Lower lobe of right lung (tissue), 2 donors: ENCODE measurements at regions not wholly inside any gene's neighbourhood (a gene's known extent, or its start where the extent isn't known, plus 50 kb on each side); places are given as distances from the start of the nearest gene placed in this dataset.
"Not testable (repeated sequence)": the region's sequence is repeated elsewhere in the genome, so short reads cannot be mapped to it uniquely, and the experiment has no call there.

ENCODE experiments used
- ATAC-seq, 2 donors: fragments of 200-7000 bp; cut with Tn5 transposase; one replicate each; pipeline ENCODE4 v1.9.1; 2020 to 2022; ENCODE audit warnings: mild to moderate bottlenecking in 2 of 2, moderate library complexity in 2 of 2
- DNase-seq: peaks from one replicate; pipeline ENCODE4 v3.0.0-alpha.2; 2020
- H3K27ac ChIP-seq: fragments of 200-600 bp; one replicate; pipeline ENCODE4 v1.8.0; 2022
- H3K27me3 ChIP-seq: fragments of 200-600 bp; one replicate; pipeline ENCODE4 v1.8.0; 2022; ENCODE audit warnings: low read depth
- H3K36me3 ChIP-seq: fragments of 200-600 bp; one replicate; pipeline ENCODE4 v1.8.0; 2022; ENCODE audit warnings: mild to moderate bottlenecking
- H3K4me1 ChIP-seq: fragments of 200-600 bp; one replicate; pipeline ENCODE4 v1.8.0; 2022
- H3K4me3 ChIP-seq: fragments of 200-600 bp; one replicate; pipeline ENCODE4 v1.8.0; 2022; ENCODE audit warnings: mild to moderate bottlenecking
- H3K9me3 ChIP-seq: fragments of 200-600 bp; one replicate; pipeline ENCODE4 v1.8.0; 2022
- intact Hi-C: fragments of 100-400 bp; cut with DNase I; formaldehyde crosslinking; loops from one replicate; pipeline ENCODE4 v1.11.0; 2022
- TF ChIP-seq, protein P1 (sequence below): fragments of 200-600 bp; IDR thresholded peaks from one replicate; pipeline ENCODE4 v1.8.0; 2022; ENCODE audit warnings: antibody characterized with exemption, mild to moderate bottlenecking
- donor health status: DM: no; HTN: yes; CAD: no; lungs with severe emphysema.

GRCh38 chr16:26830428-26831127 lies 236.1 kb upstream of the C16orf82 start:
- H3K4me1 ChIP-seq, result no peaks in the 10 kb centered on the region
- no peak for ATAC-seq
- H3K9me3 ChIP-seq, result no peaks in the 10 kb centered on the region
- no peaks in the 10 kb centered on the region for H3K27me3 ChIP-seq
- no peak for DNase-seq
- no peaks in the 10 kb centered on the region for H3K36me3 ChIP-seq
- intact Hi-C loops, result no loop called here
- TF ChIP-seq, protein P1, sequence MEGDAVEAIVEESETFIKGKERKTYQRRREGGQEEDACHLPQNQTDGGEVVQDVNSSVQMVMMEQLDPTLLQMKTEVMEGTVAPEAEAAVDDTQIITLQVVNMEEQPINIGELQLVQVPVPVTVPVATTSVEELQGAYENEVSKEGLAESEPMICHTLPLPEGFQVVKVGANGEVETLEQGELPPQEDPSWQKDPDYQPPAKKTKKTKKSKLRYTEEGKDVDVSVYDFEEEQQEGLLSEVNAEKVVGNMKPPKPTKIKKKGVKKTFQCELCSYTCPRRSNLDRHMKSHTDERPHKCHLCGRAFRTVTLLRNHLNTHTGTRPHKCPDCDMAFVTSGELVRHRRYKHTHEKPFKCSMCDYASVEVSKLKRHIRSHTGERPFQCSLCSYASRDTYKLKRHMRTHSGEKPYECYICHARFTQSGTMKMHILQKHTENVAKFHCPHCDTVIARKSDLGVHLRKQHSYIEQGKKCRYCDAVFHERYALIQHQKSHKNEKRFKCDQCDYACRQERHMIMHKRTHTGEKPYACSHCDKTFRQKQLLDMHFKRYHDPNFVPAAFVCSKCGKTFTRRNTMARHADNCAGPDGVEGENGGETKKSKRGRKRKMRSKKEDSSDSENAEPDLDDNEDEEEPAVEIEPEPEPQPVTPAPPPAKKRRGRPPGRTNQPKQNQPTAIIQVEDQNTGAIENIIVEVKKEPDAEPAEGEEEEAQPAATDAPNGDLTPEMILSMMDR, result no peak
- no peak overlapping the region for H3K4me3 ChIP-seq
- H3K27ac ChIP-seq, result no peak overlapping the region

GRCh38 chr16:26836114-26836513 lies 230.6 kb upstream of the C16orf82 start:
- H3K36me3 ChIP-seq, H3K9me3 ChIP-seq, H3K27me3 ChIP-seq, ATAC-seq, H3K4me1 ChIP-seq, DNase-seq, H3K27ac ChIP-seq, intact Hi-C loops, H3K4me3 ChIP-seq: not testable (repeated sequence)

GRCh38 chr16:26838931-26839330 lies 227.8 kb upstream of the C16orf82 start:
- TF ChIP-seq, protein P1, result no peak
- intact Hi-C loops, result no loop called here
- DNase-seq (no peak), ATAC-seq (no peak)
- Histone ChIP-seq H3K36me3 (no peaks in the 10 kb centered on the region), H3K4me3 (no peak overlapping the region), H3K4me1 (no peaks in the 10 kb centered on the region), H3K27ac (no peak overlapping the region), H3K9me3 (no peaks in the 10 kb centered on the region), H3K27me3 (no peaks in the 10 kb centered on the region)

DNA sequence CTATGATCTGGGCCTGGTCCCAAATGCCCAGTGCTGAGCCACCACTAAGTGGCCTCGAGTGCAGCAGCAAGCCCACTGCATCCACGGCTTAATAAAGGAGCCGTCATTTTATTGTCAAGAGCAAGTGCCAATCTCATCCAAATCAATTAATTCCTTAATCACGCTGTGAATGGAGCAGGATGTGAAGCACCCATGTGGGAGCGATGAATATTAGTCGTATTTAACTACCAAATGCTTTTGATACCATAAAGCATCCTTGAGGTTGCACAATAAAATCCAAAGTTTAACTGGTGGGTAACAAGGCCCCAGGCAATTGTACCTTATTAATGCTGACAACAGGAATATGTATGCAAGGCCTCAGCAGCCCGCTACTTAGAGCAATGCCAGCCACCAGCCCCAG lies 226.0 kb upstream of the C16orf82 start:
- Histone ChIP-seq H3K27me3 (no peaks in the 10 kb centered on the region), H3K4me3 (no peak overlapping the region), H3K9me3 (no peaks in the 10 kb centered on the region), H3K36me3 (no peaks in the 10 kb centered on the region), H3K27ac (no peak overlapping the region), H3K4me1 (no peaks in the 10 kb centered on the region)
- ATAC-seq, result no peak
- intact Hi-C loops, result no loop called here
- TF ChIP-seq, protein P1, result no peak
- DNase-seq, result no peak

DNA sequence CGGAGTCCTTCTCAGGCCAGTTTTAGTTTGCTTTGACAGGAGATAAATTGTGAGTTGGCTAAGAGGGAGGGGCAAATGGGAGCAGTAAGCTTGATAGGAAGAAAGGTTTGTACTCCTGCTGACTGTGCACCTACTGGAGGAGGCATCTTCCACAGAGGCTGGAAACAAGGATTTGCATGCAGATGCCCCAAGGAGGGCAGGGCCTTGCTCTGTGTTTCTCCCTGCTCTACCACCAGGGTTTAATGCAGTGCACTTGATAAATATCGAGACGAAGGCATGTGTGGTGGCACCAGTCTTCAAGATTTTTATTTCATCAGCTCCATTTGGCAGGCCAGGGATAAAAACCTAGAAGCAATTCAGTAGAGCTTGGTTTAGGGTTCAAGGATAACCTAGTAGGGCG lies 210.5 kb upstream of the C16orf82 start:
- H3K4me1 ChIP-seq, result no peaks in the 10 kb centered on the region
- TF ChIP-seq, protein P1, result no peak
- intact Hi-C loops, result no loop called here
- no peaks in the 10 kb centered on the region for H3K27me3 ChIP-seq
- no peak for ATAC-seq
- DNase-seq, result no peak
- H3K27ac ChIP-seq, result no peak overlapping the region
- no peak overlapping the region for H3K4me3 ChIP-seq
- H3K36me3 ChIP-seq, result no peaks in the 10 kb centered on the region
- peaks cover 13% of the 10 kb centered on the region for H3K9me3 ChIP-seq

DNA sequence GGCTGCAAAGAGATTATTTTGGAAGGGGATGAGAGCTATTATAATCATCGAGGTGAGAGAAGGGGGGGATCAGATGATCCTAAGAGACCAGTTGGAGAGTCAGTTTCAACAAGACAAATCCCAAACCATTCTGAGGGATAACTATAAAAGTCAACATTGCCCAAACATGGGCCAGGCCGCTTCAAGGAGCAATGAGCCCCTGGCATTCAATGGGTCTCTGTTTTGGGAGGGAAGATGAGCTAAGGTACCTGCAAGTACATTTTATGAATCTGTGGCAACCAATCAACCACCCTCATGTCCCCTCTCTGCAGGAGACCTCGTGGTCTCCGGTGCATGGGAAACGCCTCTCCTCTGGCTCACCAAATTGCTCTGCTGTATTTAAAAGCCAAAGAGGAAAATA lies 209.9 kb upstream of the C16orf82 start:
- DNase-seq (no peak), ATAC-seq (no peak)
- TF ChIP-seq, protein P1, result no peak
- Histone ChIP-seq H3K27ac (no peak overlapping the region), H3K9me3 (peaks cover 15% of the 10 kb centered on the region), H3K27me3 (no peaks in the 10 kb centered on the region), H3K36me3 (no peaks in the 10 kb centered on the region), H3K4me1 (no peaks in the 10 kb centered on the region), H3K4me3 (no peak overlapping the region)
- intact Hi-C loops, result no loop called here
